GM23248 (cell line): ENCODE measurements at regions not wholly inside any gene's neighbourhood (a gene's known extent, or its start where the extent isn't known, plus 50 kb on each side); places are given as distances from the start of the nearest gene placed in this dataset.

Source experiments
- EZH2 ChIP-seq: fragments of 200-600 bp; sonication (generic); IDR thresholded peaks from 2 replicates; pipeline ENCODE4 v1.6.1; 2018; ENCODE audit warnings: antibody characterized with exemption, mild to moderate bottlenecking; ENCODE audit not compliant: insufficient read depth, poor library complexity, severe bottlenecking
- EZH2phosphoT487 ChIP-seq: fragments of 200-600 bp; sonication (generic); IDR thresholded peaks from 2 replicates; pipeline ENCODE4 v1.6.1; 2018; ENCODE audit warnings: antibody characterized with exemption, moderate library complexity, mild to moderate bottlenecking, low read depth; ENCODE audit not compliant: insufficient read depth

DNA sequence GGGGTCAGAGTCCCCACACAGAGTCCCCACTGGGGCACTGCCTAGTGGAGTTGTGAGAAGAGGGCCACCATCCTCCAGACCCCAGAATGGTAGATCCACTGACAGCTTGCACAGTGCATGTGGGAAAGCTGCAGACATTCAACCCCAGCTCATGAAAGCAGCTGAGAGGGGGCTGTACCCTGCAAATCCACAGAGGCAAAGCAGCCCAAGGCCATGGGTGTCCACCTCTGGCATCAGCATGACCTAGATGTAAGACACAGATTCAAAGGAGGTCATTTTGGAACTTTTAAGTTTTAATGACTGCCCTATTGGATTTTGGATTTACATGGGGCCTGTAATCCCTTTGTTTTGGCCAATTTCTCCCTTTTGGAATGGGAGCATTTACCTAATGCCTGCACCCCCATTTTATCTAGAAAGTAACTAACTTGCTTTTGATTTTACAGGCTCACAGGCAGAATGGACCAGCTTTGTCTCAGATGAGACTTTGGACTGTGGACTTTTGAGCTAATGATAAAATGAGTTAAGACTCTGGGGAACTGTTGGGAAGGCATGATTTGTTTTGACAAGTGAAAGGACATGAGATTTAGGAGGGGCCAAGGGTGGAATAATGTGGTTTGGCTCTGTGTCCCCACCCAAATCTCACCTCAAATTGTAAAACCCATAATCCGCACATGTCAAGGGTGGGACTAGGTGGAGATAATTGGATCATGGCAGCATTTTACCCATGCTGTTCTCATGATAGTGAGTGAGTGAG is 56.3 kb upstream of the ITGA1 start:
- TF ChIP-seq EZH2: no peak
- no peak for TF ChIP-seq EZH2phosphoT487
